Adrenal gland (tissue), 5 donors: ENCODE measurements at regions not wholly inside any gene's neighbourhood (a gene's known extent, or its start where the extent isn't known, plus 50 kb on each side); places are given as distances from the start of the nearest gene placed in this dataset.

Experiments used
- CTCF ChIP-seq, 6 experiments: fragments of 450-650 bp in 4 of 6; fragments of 200-600 bp in 2 of 6; sonication (generic) in 1 of 6; IDR thresholded peaks; 1 replicate in 5 of 6; 2 replicates in 1 of 6; pipeline versions ENCODE4 v1.5.1 to v1.8.0; 2016 to 2021; ENCODE audit warnings: antibody characterized with exemption in 6 of 6, mild to moderate bottlenecking in 2 of 6, moderate library complexity in 1 of 6
- POLR2A ChIP-seq, 2 donors: fragments of 450-650 bp; IDR thresholded peaks; one replicate each; pipeline ENCODE4 v1.6.1; 2017; ENCODE audit warnings: antibody characterized with exemption in 2 of 2, mild to moderate bottlenecking in 2 of 2, moderate library complexity in 1 of 2
- donor health status: DM: no; HTN: no; CAD: no.

GRCh38 chr2:15112216-15112615, 448.9 kb downstream of the NBAS start:
- TF ChIP-seq CTCF (IDR thresholded peaks at IDR 0.05) = no peak
- TF ChIP-seq POLR2A (IDR thresholded peaks at IDR 0.05) = no peak
